GM18858 (cell line): ENCODE measurements at regions not wholly inside any gene's neighbourhood (a gene's known extent, or its start where the extent isn't known, plus 50 kb on each side); places are given as distances from the start of the nearest gene placed in this dataset.
"Not testable (repeated sequence)": the region's sequence is repeated elsewhere in the genome, so short reads cannot be mapped to it uniquely, and the experiment has no call there.

ENCODE experiments used
- ATAC-seq: cut with Tn5 transposase; IDR thresholded peaks from one replicate; pipeline ENCODE4 v1.9.1; 2021; ENCODE audit not compliant: unreplicated experiment

DNA sequence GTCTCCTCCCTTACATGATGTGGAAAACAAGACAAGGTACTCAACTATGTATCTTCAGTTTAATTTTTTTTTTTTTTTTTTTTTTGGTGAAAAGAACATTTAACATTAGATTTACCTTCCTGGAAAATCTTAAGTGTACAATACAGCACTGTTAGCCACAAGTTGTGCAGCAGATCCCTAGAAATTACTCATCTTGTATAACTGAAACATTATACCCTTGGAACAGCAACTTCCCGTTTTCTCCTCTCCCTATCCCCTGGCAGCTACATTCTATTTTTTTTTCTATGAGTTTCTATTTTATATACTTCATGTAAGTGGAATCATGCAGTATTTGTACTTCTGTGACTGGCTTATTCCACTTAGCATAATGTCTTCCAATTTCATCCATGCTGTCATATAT lies 421.9 kb upstream of the FTMT start:
- no peak for ATAC-seq

GRCh38 chr5:121430538-121430937 lies 421.1 kb upstream of the FTMT start:
- no peak for ATAC-seq

DNA sequence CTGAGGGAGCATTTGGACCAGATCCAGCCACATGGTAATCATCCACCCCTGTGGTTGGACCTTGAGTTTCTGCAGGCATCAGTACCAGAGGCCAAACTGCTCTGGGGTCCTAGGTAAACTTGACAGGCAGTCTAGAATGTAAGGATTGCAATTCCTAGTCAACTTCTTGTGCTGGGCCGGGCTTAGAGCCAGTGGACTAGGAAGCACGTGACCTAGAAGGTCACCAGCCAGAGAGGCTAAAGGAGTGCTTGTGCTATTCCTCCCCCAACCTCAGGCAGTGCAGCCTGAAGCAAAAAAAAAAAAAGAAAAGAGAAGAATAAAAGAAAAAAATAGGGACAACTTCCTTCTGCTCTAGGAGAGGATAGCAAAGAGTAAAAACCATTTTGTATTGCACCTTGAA lies 406.2 kb upstream of the FTMT start:
- no peak for ATAC-seq

- no peak for ATAC-seq
Observed at GRCh38 chr5:121462441-121462840, 389.2 kb upstream of the FTMT start.

DNA sequence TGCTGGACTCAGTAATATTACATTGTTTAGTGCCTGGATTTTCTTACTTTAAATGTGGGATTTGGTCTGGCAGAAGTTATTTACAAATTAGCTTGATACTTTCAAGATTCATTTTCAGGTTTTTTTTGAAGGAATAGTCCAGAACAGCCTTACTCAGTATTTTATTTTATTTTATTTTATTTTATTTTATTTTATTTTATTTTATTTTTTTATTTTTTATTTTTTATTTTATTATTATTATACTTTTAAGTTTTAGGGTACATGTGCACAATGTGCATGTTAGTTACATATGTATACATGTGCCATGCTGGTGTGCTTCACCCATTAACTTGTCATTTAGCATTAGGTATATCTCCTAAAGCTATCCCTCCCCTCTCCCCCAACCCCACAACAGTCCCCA lies 380.5 kb upstream of the FTMT start:
- not testable (repeated sequence) for ATAC-seq

DNA sequence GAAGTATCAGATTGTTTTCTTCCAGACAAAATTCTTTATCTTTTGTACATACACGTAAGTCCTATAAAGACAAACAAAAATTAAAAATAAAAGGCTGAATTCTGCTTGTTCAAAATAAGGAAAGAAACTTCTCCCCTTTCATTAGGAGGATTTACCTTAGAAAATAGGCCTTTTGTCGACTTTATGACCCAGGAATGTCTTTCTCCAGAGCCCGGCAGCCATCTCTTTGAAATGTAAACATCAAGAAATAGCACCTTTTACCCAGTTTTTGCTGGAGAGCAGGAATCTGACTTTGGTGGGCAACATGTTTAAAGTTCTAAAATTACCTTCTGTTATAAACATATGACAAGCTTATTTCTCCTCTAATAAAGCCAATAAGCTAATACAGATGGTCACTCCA lies 373.0 kb upstream of the FTMT start:
- no peak for ATAC-seq

DNA sequence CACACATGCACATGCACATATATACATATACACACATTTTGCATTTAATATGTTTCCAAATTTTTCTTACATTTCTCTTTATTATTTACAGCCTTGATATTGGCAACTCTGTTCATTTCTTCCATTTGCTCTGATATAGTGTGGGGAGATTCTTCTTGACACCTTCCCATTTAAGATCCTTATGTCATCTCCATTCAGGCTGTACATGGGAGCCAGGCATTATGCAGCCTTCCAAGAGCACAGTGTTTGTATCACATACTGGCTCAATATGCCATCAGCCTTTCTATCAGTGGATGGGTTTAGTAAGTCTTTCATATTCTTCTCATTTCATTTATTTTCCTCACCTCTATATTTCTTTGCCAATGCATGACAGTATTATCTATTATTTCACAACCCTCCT lies 372.3 kb upstream of the FTMT start:
- ATAC-seq = no peak

DNA sequence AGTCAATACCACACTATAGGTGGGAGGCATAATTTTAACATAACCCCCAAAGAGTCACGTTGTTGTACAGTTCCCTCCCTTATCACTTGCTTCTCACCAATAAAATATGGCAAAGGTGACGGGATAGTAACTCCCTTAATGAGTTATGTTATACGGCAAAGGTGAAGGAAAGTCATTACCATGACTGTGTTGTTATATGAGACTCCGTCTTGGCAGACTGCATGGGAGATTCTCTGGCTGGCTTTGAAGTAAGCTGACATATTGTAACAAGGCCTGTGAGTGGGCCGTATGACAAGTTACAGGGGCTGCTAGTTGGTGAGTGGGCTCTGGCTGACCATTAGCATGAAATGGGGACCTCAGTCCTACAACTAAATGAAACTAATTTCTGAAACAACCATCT lies 366.4 kb upstream of the FTMT start:
- no peak for ATAC-seq

DNA sequence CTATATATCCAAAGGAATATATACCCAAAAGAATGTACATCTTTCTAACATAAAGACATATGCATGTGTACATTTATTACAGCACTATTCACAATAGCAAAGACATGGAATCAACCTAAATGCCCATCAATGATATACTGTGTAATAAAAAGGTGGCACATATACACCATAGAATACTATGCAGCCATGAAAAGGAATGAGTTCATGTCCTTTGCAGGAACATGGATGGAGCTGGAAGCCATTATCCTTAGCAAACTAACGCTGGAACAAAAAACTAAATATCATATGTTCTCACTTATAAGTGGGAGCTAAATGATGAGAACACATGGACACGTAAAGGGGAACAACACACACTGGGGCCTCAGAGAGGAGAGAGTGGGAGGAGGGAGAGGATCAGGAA lies 365.7 kb upstream of the FTMT start:
- ATAC-seq = not testable (repeated sequence)

GRCh38 chr5:121489972-121490371 lies 361.7 kb upstream of the FTMT start:
- ATAC-seq = no peak

DNA sequence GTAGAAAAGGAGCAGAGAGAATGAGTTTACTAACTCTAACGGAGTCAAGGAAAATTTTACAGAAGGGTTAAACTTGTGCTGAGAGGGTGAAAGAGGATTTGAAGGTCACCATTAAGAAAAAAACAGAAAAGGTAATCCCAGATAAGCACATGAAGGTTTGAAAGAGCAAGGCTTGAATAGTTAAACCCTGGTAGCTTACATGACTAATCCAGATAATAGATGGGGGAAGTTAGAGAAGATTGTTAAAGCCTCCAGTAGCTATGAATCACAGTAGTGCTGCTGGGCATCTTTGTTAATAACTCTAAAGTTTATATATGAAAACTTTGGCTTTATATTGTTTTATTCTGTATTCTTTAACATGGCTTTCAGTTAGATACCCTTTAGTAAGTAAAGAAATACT lies 354.5 kb upstream of the FTMT start:
- ATAC-seq = no peak

DNA sequence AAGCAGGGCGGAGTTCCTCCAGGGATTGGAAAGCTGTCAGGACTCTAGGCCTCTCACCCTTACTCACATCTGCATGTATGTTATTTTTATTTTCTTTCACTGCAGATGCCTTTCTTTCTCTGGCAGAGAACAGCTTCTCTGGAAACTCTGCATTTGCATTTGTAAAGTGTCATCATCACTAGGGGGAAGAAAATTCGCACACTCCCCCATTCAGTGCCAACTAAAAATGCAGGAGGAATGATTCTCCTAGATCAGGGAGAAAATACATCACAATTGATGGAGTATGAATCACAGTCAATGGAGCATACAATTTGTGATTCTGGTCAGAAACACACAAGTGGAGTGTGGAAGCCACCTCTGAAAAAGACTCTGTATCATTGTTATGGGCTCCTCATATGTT lies 351.4 kb upstream of the FTMT start:
- ATAC-seq = no peak

DNA sequence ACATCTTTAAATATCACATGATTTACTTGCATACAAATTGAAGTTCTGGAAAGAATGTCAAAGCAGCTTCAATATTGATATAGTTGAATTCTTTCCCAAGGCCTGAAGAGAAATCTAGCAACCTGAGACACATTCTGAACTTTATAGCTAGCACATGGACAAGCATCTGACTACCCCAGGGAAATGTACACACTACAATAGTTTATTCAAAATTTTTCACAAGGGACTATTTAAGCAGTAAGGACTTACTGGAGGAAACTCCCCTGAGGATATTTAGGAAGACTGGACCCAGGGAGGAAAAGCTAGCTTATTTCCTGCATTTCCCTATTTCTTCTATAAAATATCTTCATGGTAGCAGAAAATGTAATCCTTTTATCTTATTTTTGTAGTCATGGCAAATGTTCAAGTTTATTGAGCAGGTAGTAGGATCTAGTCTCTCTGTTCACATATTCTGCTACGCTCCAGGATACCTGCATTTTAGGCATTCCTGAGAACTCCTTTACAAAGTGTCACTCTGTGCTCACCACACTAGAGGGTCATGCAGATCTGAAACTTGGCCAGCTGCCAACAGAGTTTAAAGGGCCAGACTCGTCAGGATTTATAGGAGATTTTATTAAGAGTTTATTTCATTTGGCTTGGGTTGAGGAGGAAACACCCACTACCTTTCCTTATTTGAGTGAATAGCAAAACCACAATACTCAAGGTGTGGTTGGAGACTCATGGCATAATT lies 348.4 kb upstream of the FTMT start:
- no peak for ATAC-seq

DNA sequence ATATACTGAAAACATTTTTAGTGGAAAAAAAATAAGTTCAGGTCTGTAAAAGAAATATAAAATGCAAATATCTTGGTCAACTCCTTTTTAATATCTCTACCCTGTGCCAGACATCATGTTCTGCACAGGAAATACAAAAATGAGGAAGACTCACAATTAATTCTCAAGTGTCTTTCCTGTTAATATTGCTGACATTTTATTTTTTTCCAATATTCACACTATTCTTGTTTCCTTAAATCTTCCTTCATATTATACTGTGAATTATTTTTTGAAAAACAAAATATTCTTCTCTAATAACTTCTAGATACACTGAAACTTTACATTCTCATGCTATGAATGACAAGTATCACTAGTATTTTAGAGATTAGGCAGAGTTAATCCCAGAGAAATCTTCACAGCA lies 334.7 kb upstream of the FTMT start:
- ATAC-seq = no peak

DNA sequence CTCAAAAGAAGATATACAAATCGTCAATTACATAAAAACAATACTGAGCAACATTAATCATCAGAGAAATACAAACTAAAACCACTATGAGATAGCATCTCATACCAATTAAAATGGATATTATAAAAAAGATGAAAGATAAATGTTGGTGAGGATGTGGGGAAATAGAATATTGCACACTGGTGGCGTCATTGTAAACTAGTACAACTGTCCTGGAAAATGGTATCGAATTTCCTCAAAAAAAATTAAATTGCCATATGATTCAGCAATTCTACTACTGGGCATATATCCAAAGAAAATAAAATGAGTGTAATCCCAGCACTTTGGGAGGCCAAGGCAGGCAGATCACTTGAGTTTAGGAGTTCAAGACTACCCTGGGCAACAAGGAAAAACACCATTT lies 326.0 kb upstream of the FTMT start:
- ATAC-seq = no peak

GRCh38 chr5:121526908-121527307 lies 324.8 kb upstream of the FTMT start:
- ATAC-seq = no peak

GRCh38 chr5:121533814-121534213 lies 317.9 kb upstream of the FTMT start:
- ATAC-seq = no peak

- ATAC-seq = no peak
Observed at GRCh38 chr5:121550989-121551388, 300.7 kb upstream of the FTMT start.

DNA sequence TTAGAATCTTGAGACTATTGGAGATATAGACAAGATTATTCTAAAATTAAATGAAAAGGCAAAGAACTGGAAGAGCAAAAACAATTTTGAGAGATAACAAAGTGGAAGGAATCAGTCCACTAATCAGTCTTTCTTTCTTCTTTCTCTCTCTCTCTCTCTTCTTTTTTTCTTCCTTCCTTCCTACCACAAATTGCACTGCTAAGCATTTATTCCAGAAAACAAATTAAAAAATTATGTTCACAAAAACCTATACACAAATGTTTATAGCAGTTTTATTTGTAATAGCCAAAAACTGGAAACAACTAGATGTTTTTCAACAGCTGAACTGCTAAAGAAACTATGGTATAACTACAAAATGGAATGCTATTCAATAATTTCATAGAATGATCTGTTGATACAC lies 291.9 kb upstream of the FTMT start:
- no peak for ATAC-seq

DNA sequence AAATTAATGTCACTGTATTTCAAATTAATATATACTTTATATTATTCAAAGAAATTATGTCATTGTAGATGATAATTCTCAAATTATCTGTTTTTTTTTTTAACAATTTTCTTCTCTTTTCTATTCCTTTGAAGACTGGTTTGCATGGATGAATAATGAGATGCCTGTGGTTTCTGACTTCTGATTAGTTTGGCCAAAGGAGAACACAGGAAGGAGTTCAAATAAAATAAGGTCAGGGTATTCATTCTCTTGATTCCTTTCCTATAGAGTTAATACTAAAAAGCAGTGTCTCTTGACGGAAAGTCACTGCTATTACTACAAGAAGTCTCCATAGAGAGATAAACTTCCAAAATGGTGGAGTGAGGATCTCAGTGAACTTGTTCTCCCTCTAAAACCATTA lies 279.6 kb upstream of the FTMT start:
- no peak for ATAC-seq

DNA sequence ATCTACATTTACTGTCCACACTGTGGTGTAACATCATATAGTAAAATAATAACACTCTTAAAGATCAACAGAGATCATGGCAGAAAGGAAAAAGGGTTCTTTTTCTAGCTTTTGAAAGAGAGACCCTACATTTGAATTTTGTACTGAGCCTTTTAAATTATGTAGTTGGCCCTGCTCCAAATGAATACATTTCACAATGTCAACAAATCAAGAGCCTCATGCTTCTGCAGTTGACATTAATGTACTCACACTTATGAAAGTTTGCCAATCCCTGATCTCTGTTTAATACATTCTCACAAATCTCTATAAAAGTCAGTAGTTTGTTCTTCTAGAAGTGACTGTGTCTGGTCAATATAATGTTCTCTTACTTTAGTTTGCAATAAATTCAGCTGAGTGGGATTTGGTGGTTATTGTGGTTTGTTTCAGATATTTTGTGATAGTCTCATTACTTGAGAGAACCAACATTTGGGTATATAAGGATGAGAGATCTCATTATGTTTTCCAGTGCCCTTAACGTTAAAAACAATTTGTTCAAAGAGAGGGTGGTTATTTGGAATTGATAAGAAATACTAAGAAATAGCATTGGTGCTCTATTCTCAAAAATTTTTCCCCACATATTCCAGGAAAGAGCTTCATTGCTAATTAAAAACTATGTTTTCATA lies 277.8 kb upstream of the FTMT start:
- ATAC-seq = no peak

DNA sequence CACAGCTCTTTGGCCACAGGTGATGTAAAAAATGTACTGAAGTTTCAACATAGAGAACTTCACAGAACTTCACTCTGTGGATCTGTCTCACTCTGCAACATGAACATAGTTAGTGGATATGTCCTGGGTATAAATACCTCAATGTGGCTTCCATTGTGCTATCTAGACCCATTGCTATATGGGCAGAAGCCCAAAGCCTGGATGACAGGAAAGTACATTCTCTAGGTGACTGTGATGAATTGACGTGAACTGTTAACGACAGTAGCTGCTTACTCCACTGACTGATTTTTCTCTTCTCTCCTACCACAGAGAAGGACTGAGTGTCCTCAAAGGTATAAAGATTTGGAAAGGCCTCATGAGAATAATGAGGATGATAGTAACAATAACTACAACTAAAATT lies 270.1 kb upstream of the FTMT start:
- ATAC-seq = no peak

DNA sequence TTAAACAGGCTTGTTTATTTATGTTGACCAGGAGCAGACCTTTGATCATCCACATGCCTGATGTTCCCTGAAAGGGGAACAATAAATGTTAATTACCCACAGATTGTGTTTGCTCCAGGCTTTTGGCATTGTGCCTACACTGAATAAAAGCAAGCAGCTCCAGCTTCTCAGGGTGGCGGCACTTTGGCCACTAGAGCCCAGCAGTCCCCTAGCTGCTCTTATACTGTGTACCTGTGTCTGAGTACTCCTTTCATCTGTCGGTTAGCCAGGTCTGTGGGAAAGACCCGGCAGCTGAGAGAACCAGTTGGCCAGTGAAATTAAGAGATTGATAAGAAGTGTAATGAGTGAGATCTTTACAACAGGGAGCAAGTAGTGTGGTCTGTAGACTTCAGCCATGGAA lies 254.8 kb upstream of the FTMT start:
- no peak for ATAC-seq
